GM12891 (cell line): ENCODE measurements at regions not wholly inside any gene's neighbourhood (a gene's known extent, or its start where the extent isn't known, plus 50 kb on each side); places are given as distances from the start of the nearest gene placed in this dataset.
"Not testable (repeated sequence)": the region's sequence is repeated elsewhere in the genome, so short reads cannot be mapped to it uniquely, and the experiment has no call there.

Experiments used
- DNase-seq: peaks from one replicate; pipeline ENCODE4 v3.0.0; 2011; ENCODE audit warnings: low spot score; ENCODE audit not compliant: insufficient read length
- FAIRE-seq: peaks from 2 replicates; lab custom pipeline; 2011; peaks lifted over from hg19 to GRCh38; lab: Jason Lieb, UNC
- PAX5 ChIP-seq: IDR thresholded peaks from 2 replicates; pipeline ENCODE4 v1.6.1; 2011; ENCODE audit warnings: low read length, moderate library complexity, mild to moderate bottlenecking; ENCODE audit not compliant: insufficient read depth, severe bottlenecking
- POLR2A ChIP-seq: IDR thresholded peaks from 2 replicates; pipeline ENCODE4 v1.6.1; 2011; ENCODE audit warnings: low read depth, low read length, control low read depth
- POLR2AphosphoS5 ChIP-seq: IDR thresholded peaks from 2 replicates; pipeline ENCODE4 v1.6.1; 2011; ENCODE audit warnings: low read depth, low read length, control low read depth
- POU2F2 ChIP-seq: IDR thresholded peaks from 2 replicates; pipeline ENCODE4 v1.6.1; 2011; ENCODE audit warnings: low read depth, mild to moderate bottlenecking, control low read depth, low read length, moderate library complexity
- SPI1 ChIP-seq: IDR thresholded peaks from 2 replicates; pipeline ENCODE4 v1.6.1; 2011; ENCODE audit warnings: low read depth, low read length, control low read depth
- TAF1 ChIP-seq: IDR thresholded peaks from 2 replicates; pipeline ENCODE4 v1.6.1; 2011; ENCODE audit warnings: low read depth, low read length, control low read depth

- no peak for TF ChIP-seq TAF1
- no peak for TF ChIP-seq POLR2A
- no peak for TF ChIP-seq PAX5
- no peak for TF ChIP-seq POU2F2
- TF ChIP-seq SPI1: no peak
- TF ChIP-seq POLR2AphosphoS5: no peak
- DNase-seq (no peak), FAIRE-seq (no peak)
Measured at GRCh38 chr4:100889401-100889800, 371.6 kb upstream of the EMCN start.

- DNase-seq (no peak), FAIRE-seq (no peak)
Measured at GRCh38 chr4:100882661-100883060, 364.8 kb upstream of the EMCN start.

GRCh38 chr4:100881283-100881682 lies 363.5 kb upstream of the EMCN start:
- DNase-seq (no peak), FAIRE-seq (no peak)
- TF ChIP-seq TAF1: no peak
- no peak for TF ChIP-seq POU2F2
- no peak for TF ChIP-seq SPI1
- no peak for TF ChIP-seq POLR2A
- no peak for TF ChIP-seq POLR2AphosphoS5
- no peak for TF ChIP-seq PAX5

More at GRCh38 chr4:100882661-100883060, 364.8 kb upstream of the EMCN start:
- no peak for TF ChIP-seq POLR2A
- peak; percentile 84 for TF ChIP-seq SPI1
- no peak for TF ChIP-seq POLR2AphosphoS5

GRCh38 chr4:100880011-100880410 lies 362.2 kb upstream of the EMCN start:
- DNase-seq (no peak), FAIRE-seq (no peak)

GRCh38 chr4:100879471-100879870 lies 361.6 kb upstream of the EMCN start:
- no peak for TF ChIP-seq PAX5
- TF ChIP-seq POLR2A: no peak
- TF ChIP-seq TAF1: no peak
- no peak for TF ChIP-seq POU2F2
- DNase-seq (no peak), FAIRE-seq (no peak)

More at GRCh38 chr4:100880011-100880410, 362.2 kb upstream of the EMCN start:
- no peak for TF ChIP-seq POU2F2
- no peak for TF ChIP-seq POLR2A
- no peak for TF ChIP-seq SPI1
- no peak for TF ChIP-seq TAF1
- TF ChIP-seq POLR2AphosphoS5: no peak
- no peak for TF ChIP-seq PAX5

- FAIRE-seq: no peak
- DNase-seq: no peak
- TF ChIP-seq PAX5 (no peak), POLR2AphosphoS5 (no peak), POLR2A (no peak)
Measured at GRCh38 chr4:100876546-100876945, 358.7 kb upstream of the EMCN start.

- DNase-seq (no peak), FAIRE-seq (no peak)
- no peak for TF ChIP-seq POU2F2
- TF ChIP-seq POLR2A: no peak
Measured at GRCh38 chr4:100875296-100876068, 357.7 kb upstream of the EMCN start.

- DNase-seq: no peak
- FAIRE-seq: no peak
- TF ChIP-seq POU2F2 (no peak), POLR2A (no peak)
Measured at GRCh38 chr4:100872811-100873210, 355.0 kb upstream of the EMCN start.

- DNase-seq (no peak), FAIRE-seq (no peak)
- TF ChIP-seq POLR2AphosphoS5: no peak
- no peak for TF ChIP-seq PAX5
- no peak for TF ChIP-seq POU2F2
- TF ChIP-seq SPI1: no peak
- no peak for TF ChIP-seq POLR2A
- no peak for TF ChIP-seq TAF1
Measured at GRCh38 chr4:100870940-100871772, 353.3 kb upstream of the EMCN start.

- TF ChIP-seq POLR2A (no peak), TAF1 (no peak), SPI1 (no peak), PAX5 (no peak), POLR2AphosphoS5 (no peak), POU2F2 (no peak)
- no peak for FAIRE-seq
- DNase-seq: no peak
Measured at GRCh38 chr4:100869276-100869675, 351.5 kb upstream of the EMCN start.

- FAIRE-seq, DNase-seq: not testable (repeated sequence)
Measured at GRCh38 chr4:100868281-100868680, 350.5 kb upstream of the EMCN start.
